ENCODE measurements at regions not wholly inside any gene's neighbourhood (a gene's known extent, or its start where the extent isn't known, plus 50 kb on each side); places are given as distances from the start of the nearest gene placed in this dataset.

DNA sequence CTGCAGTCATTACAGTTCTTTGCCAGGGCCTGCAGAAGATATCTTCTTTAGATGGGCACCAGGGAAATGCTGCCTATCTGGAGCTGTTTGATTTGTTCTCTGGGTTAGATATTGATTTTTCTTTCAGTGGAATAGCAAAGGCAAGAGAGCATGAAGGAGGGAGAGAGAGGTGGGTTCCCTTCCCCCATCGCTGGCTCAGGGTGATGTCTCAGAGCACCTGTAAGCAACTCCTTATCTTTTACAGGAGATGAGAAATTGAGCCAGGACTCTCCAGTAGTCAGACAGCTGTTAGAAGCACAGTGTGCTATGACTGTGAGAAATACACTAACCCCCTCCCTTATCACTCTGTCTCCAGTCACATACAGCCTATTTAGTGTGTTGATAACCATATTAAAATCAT is 89.3 kb upstream of the SLC24A5 start:
- TF ChIP-seq, protein P1, sequence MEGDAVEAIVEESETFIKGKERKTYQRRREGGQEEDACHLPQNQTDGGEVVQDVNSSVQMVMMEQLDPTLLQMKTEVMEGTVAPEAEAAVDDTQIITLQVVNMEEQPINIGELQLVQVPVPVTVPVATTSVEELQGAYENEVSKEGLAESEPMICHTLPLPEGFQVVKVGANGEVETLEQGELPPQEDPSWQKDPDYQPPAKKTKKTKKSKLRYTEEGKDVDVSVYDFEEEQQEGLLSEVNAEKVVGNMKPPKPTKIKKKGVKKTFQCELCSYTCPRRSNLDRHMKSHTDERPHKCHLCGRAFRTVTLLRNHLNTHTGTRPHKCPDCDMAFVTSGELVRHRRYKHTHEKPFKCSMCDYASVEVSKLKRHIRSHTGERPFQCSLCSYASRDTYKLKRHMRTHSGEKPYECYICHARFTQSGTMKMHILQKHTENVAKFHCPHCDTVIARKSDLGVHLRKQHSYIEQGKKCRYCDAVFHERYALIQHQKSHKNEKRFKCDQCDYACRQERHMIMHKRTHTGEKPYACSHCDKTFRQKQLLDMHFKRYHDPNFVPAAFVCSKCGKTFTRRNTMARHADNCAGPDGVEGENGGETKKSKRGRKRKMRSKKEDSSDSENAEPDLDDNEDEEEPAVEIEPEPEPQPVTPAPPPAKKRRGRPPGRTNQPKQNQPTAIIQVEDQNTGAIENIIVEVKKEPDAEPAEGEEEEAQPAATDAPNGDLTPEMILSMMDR (IDR thresholded peaks at IDR 0.05; ENCODE audit: insufficient read depth, low read depth, low read length) = no peak
- POLR2A ChIA-PET = no interaction called here
- no peak for DNase-seq (ENCODE audit: low read depth)
- no peaks in the 10 kb centered on the region for H3K36me3 ChIP-seq (ENCODE audit: control insufficient read depth, insufficient read depth, low read length)
- no peaks in the 10 kb centered on the region for H3K27me3 ChIP-seq (ENCODE audit: control insufficient read depth, insufficient read depth, low read length)
- H3K4me3 ChIP-seq (ENCODE audit: low read depth, low read length) = no peak overlapping the region
- CTCF ChIA-PET = no interaction called here

DNA sequence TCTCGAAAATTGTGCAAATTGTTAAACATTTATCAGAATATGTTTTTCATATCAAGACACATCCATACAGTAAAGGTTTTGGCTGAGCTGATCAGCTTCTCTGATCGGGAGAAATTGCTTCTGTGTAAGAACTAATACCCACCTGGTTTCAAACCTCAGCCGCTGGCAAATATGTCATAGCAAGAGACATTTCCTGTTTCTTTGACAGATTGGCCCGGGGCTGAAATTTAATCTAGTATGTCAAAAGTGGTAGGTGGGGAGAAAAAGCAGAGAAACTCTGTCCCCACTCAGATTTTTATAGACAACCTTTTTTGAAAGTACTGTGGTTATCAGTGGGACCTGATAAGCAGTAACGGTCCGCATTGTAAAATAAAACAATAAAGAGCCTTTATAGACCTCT is 88.8 kb upstream of the SLC24A5 start:
- no peak overlapping the region for H3K4me3 ChIP-seq (ENCODE audit: low read depth, low read length)
- H3K27me3 ChIP-seq (ENCODE audit: control insufficient read depth, insufficient read depth, low read length) = no peaks in the 10 kb centered on the region
- no peaks in the 10 kb centered on the region for H3K36me3 ChIP-seq (ENCODE audit: control insufficient read depth, insufficient read depth, low read length)
- no peak for DNase-seq (ENCODE audit: low read depth)
- TF ChIP-seq, protein P1 (IDR thresholded peaks at IDR 0.05; ENCODE audit: insufficient read depth, low read depth, low read length) = no peak
- POLR2A ChIA-PET = no interaction called here
- CTCF ChIA-PET = no interaction called here

DNA sequence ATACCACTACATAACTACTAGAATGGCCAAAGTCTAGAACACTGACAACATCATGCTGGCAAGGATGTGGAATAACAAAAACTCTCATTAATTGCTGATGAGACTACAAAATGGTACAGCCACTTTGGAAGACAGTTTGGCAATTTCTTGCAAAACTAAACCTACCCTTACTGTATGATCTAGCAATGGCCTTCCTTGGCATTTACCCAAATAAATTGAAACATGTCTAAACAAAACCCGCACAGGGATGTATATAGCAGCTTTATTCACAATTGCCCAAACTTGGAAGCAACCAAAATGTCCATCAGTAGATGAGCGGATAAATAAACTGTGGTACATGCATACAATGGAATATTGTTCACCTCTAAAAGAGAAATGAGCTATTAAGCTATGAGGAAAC is 87.9 kb upstream of the SLC24A5 start:
- POLR2A ChIA-PET = no interaction called here
- no peak overlapping the region for H3K4me3 ChIP-seq (ENCODE audit: low read depth, low read length)
- no peak for DNase-seq (ENCODE audit: low read depth)
- H3K36me3 ChIP-seq (ENCODE audit: control insufficient read depth, insufficient read depth, low read length) = no peaks in the 10 kb centered on the region
- TF ChIP-seq, protein P1 (IDR thresholded peaks at IDR 0.05; ENCODE audit: insufficient read depth, low read depth, low read length) = no peak
- CTCF ChIA-PET = no interaction called here
- H3K27me3 ChIP-seq (ENCODE audit: control insufficient read depth, insufficient read depth, low read length) = no peaks in the 10 kb centered on the region

DNA sequence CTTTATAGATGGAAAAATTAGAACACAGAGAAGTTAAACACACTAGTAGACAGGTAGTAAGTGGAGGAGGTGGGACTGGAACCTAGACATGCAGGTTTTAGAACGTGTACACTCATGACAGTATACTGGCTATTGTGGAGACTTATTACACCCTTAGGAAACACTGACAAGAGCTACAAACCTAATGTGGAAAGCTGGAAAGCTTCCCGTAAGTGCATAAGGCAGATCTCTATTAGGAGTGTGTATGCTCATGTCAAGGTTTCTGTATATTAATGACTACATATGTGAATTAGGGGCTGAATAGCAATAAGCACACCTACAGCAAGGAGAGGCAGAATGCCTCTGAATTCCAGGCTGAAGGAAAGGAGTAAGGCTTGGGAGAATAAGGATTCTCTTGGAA is 82.6 kb upstream of the SLC24A5 start:
- peaks cover 2% of the 10 kb centered on the region for H3K27me3 ChIP-seq (ENCODE audit: control insufficient read depth, insufficient read depth, low read length)
- no peaks in the 10 kb centered on the region for H3K36me3 ChIP-seq (ENCODE audit: control insufficient read depth, insufficient read depth, low read length)
- ChIA-PET POLR2A (no interaction called here), CTCF (no interaction called here)
- H3K4me3 ChIP-seq (ENCODE audit: low read depth, low read length) = no peak overlapping the region
- no peak for DNase-seq (ENCODE audit: low read depth)
- TF ChIP-seq, protein P1 (IDR thresholded peaks at IDR 0.05; ENCODE audit: insufficient read depth, low read depth, low read length) = no peak

DNA sequence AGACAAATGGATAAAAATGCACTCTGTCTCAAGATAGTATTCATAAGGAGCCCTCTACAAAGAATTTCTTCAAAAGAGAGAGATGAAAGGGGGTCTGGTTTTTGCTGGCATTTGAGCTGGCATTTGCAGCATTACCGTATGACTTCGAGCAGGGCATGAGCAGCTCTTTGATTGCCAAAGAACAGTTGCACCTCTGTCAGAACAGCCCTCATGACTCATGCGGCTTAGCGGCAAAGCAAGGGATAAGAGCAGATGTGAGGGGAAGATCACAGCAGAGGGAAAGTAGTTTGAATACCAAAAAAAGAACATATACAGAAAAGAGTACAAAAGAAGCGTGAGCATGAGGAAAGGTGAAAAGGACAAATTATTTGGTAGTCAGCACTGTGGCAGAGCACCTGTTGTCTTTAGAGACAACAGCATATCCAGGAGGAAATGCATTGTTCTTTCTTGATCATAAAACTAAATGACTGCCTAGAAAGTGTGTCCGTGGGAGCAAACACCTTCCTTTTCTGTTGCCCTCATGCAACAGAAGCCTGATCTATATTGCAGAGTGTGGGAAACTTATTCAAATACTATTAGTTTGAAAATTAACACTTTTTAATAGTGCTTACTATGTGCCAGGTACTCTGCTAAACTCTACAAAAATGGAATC is 80.5 kb upstream of the SLC24A5 start:
- Histone ChIP-seq H3K36me3 (ENCODE audit: control insufficient read depth, insufficient read depth, low read length) (no peaks in the 10 kb centered on the region), H3K4me3 (ENCODE audit: low read depth, low read length) (no peak overlapping the region), H3K27me3 (ENCODE audit: control insufficient read depth, insufficient read depth, low read length) (peaks cover 2% of the 10 kb centered on the region)
- ChIA-PET POLR2A (no interaction called here), CTCF (no interaction called here)
- TF ChIP-seq, protein P1 (IDR thresholded peaks at IDR 0.05; ENCODE audit: insufficient read depth, low read depth, low read length) = no peak
- no peak for DNase-seq (ENCODE audit: low read depth)
